MM.1S (cell line): ENCODE measurements at regions not wholly inside any gene's neighbourhood (a gene's known extent, or its start where the extent isn't known, plus 50 kb on each side); places are given as distances from the start of the nearest gene placed in this dataset.

Source experiments
- DNase-seq: peaks from one replicate; pipeline ENCODE4 v3.0.0-alpha.2; 2015
- H2AFZ ChIP-seq: fragments of 300-600 bp; sonication (generic); 2 replicates; pipeline ENCODE4 v1.6.0; 2016; ENCODE audit warnings: antibody characterized with exemption, low read length
- H3F3A ChIP-seq: fragments of 300-600 bp; sonication (generic); 2 replicates; pipeline ENCODE4 v1.6.1; 2016; ENCODE audit warnings: mild to moderate bottlenecking, antibody characterized with exemption, low read length, moderate library complexity, mixed read lengths; ENCODE audit not compliant: insufficient read depth
- H3K27ac ChIP-seq: fragments of 300-600 bp; sonication (generic); 2 replicates; pipeline ENCODE4 v1.5.1; 2016; ENCODE audit warnings: mild to moderate bottlenecking, low read length
- H3K27me3 ChIP-seq: fragments of 300-600 bp; sonication (generic); replicated peaks from 2 replicates; pipeline ENCODE4 v1.6.0; 2016; ENCODE audit warnings: low read length; ENCODE audit not compliant: insufficient read depth
- H3K36me3 ChIP-seq: fragments of 300-600 bp; sonication (generic); replicated peaks from 2 replicates; pipeline ENCODE4 v1.6.1; 2016; ENCODE audit warnings: mild to moderate bottlenecking, low read length, mixed read lengths; ENCODE audit not compliant: insufficient read depth
- H3K4me1 ChIP-seq: fragments of 300-600 bp; sonication (generic); 2 replicates; pipeline ENCODE4 v1.6.1; 2016; ENCODE audit warnings: low read length, mixed read lengths
- H3K4me2 ChIP-seq: fragments of 300-600 bp; sonication (generic); 2 replicates; pipeline ENCODE4 v1.6.0; 2016; ENCODE audit warnings: low read depth, low read length
- H3K4me3 ChIP-seq: fragments of 300-600 bp; sonication (generic); 2 replicates; pipeline ENCODE4 v1.5.1; 2016; ENCODE audit warnings: low read length, mixed read lengths
- H3K79me2 ChIP-seq: fragments of 300-600 bp; sonication (generic); 2 replicates; pipeline ENCODE4 v1.6.1; 2016; ENCODE audit warnings: mixed run types, low read length, mixed read lengths
- H3K9ac ChIP-seq: fragments of 300-600 bp; sonication (generic); 2 replicates; pipeline ENCODE4 v1.6.1; 2016; ENCODE audit warnings: low read length, mixed read lengths
- H3K9me2 ChIP-seq: fragments of 300-600 bp; sonication (generic); replicated peaks from 2 replicates; pipeline ENCODE4 v1.6.1; 2016; ENCODE audit warnings: mild to moderate bottlenecking, low read length, mixed read lengths; ENCODE audit not compliant: insufficient read depth
- H3K9me3 ChIP-seq: fragments of 300-600 bp; sonication (generic); replicated peaks from 2 replicates; pipeline ENCODE4 v1.6.1; 2016; ENCODE audit warnings: mild to moderate bottlenecking, low read length, mixed read lengths; ENCODE audit not compliant: insufficient read depth
- H4K20me1 ChIP-seq: fragments of 300-600 bp; sonication (generic); 2 replicates; pipeline ENCODE4 v1.6.1; 2016; ENCODE audit warnings: mild to moderate bottlenecking, low read length, moderate library complexity, mixed read lengths; ENCODE audit not compliant: insufficient read depth
- CTCF ChIP-seq: fragments of 300-600 bp; sonication (generic); IDR thresholded peaks from 2 replicates; pipeline ENCODE4 v1.5.1; 2016; ENCODE audit warnings: antibody characterized with exemption, low read length, mixed read lengths
- EZH2 ChIP-seq: fragments of 300-600 bp; sonication (generic); optimal IDR thresholded peaks from 2 replicates; pipeline ENCODE3; 2017; ENCODE audit warnings: low read depth, mild to moderate bottlenecking, antibody characterized with exemption, low read length, mixed read lengths
- EZH2phosphoT487 ChIP-seq: fragments of 300-600 bp; sonication (generic); IDR thresholded peaks from 2 replicates; pipeline ENCODE4 v1.6.1; 2018; ENCODE audit warnings: antibody characterized with exemption, low read length

GRCh38 chr1:5718831-5719632 lies 273.2 kb downstream of the NPHP4 start:
- no peak for DNase-seq
- Histone ChIP-seq H4K20me1 (no peaks in the 10 kb centered on the region), H2AFZ (no peak overlapping the region), H3K36me3 (no peaks in the 10 kb centered on the region), H3K79me2 (no peaks in the 10 kb centered on the region), H3K9me3 (no peaks in the 10 kb centered on the region), H3K27me3 (peaks cover 84% of the 10 kb centered on the region), H3K4me3 (no peak overlapping the region), H3K9me2 (no peaks in the 10 kb centered on the region), H3K9ac (no peak overlapping the region), H3K27ac (no peak overlapping the region), H3K4me2 (no peak overlapping the region), H3K4me1 (no peaks in the 10 kb centered on the region), H3F3A (no peaks in the 10 kb centered on the region)
- no peak for TF ChIP-seq EZH2phosphoT487
- TF ChIP-seq EZH2: no peak
- TF ChIP-seq CTCF: no peak

GRCh38 chr1:5717031-5717682 lies 275.1 kb downstream of the NPHP4 start:
- no peak for TF ChIP-seq EZH2
- TF ChIP-seq EZH2phosphoT487: no peak
- no peak for TF ChIP-seq CTCF
- no peaks in the 10 kb centered on the region for H3K9me3 ChIP-seq
- no peak for DNase-seq

GRCh38 chr1:5716126-5716525 lies 276.1 kb downstream of the NPHP4 start:
- H2AFZ ChIP-seq: no peak overlapping the region
- H3K36me3 ChIP-seq: no peaks in the 10 kb centered on the region
- H3K9ac ChIP-seq: no peak overlapping the region
- H3K79me2 ChIP-seq: no peaks in the 10 kb centered on the region
- no peak overlapping the region for H3K27ac ChIP-seq
- no peaks in the 10 kb centered on the region for H3K9me3 ChIP-seq
- no peaks in the 10 kb centered on the region for H3K4me1 ChIP-seq
- no peak overlapping the region for H3K4me3 ChIP-seq
- H3K4me2 ChIP-seq: no peak overlapping the region
- no peak for DNase-seq
- H4K20me1 ChIP-seq: no peaks in the 10 kb centered on the region
- TF ChIP-seq EZH2phosphoT487: no peak
- TF ChIP-seq CTCF: no peak
- TF ChIP-seq EZH2: no peak
- no peaks in the 10 kb centered on the region for H3F3A ChIP-seq
- H3K27me3 ChIP-seq: peaks cover 92% of the 10 kb centered on the region
- no peaks in the 10 kb centered on the region for H3K9me2 ChIP-seq

More at GRCh38 chr1:5717031-5717682, 275.1 kb downstream of the NPHP4 start:
- no peaks in the 10 kb centered on the region for H3F3A ChIP-seq
- H2AFZ ChIP-seq: no peak overlapping the region
- no peaks in the 10 kb centered on the region for H3K4me1 ChIP-seq
- H3K36me3 ChIP-seq: no peaks in the 10 kb centered on the region
- H3K9me2 ChIP-seq: no peaks in the 10 kb centered on the region
- H3K9ac ChIP-seq: no peak overlapping the region
- H3K4me3 ChIP-seq: no peak overlapping the region
- H3K4me2 ChIP-seq: no peak overlapping the region
- peaks cover 91% of the 10 kb centered on the region for H3K27me3 ChIP-seq
- no peak overlapping the region for H3K27ac ChIP-seq
- H3K79me2 ChIP-seq: no peaks in the 10 kb centered on the region
- H4K20me1 ChIP-seq: no peaks in the 10 kb centered on the region
